B cell (primary cell): ENCODE measurements at regions not wholly inside any gene's neighbourhood (a gene's known extent, or its start where the extent isn't known, plus 50 kb on each side); places are given as distances from the start of the nearest gene placed in this dataset.

Source experiments
- CTCF ChIP-seq: fragments of 200-600 bp; IDR thresholded peaks from one replicate; pipeline ENCODE4 v1.8.0; 2022; ENCODE audit warnings: antibody characterized with exemption, mild to moderate bottlenecking
- EZH2 ChIP-seq: IDR thresholded peaks from 2 replicates; pipeline ENCODE4 v1.6.1; 2012; ENCODE audit warnings: borderline replicate concordance, low read depth, mild to moderate bottlenecking, moderate library complexity, low read length; ENCODE audit not compliant: insufficient read depth, poor library complexity, severe bottlenecking

- no peak for TF ChIP-seq CTCF
- no peak for TF ChIP-seq EZH2
Measured at GRCh38 chr12:78279567-78279966, 448.9 kb downstream of the NAV3 start.
